Neuronal stem cell (in vitro differentiated cells): ENCODE measurements at regions not wholly inside any gene's neighbourhood (a gene's known extent, or its start where the extent isn't known, plus 50 kb on each side); places are given as distances from the start of the nearest gene placed in this dataset.

ENCODE experiments used
- DNase-seq: peaks from one replicate; pipeline ENCODE4 v3.0.0-alpha.2; 2013; ENCODE audit warnings: low spot score
- H2AFZ ChIP-seq: one replicate; pipeline ENCODE4 v1.6.1; 2013; ENCODE audit warnings: mild to moderate bottlenecking, low read length, inconsistent platforms
- H2AK5ac ChIP-seq: 2 replicates; pipeline ENCODE4 v1.6.1; 2013; ENCODE audit warnings: low read depth, mild to moderate bottlenecking, inconsistent platforms, low read length, moderate library complexity, mixed read lengths
- H2BK120ac ChIP-seq: 2 replicates; pipeline ENCODE4 v1.6.1; 2013; ENCODE audit warnings: low read depth, mild to moderate bottlenecking, inconsistent platforms, low read length, moderate library complexity, mixed read lengths
- H2BK12ac ChIP-seq: one replicate; pipeline ENCODE4 v1.6.1; 2013; ENCODE audit warnings: low read length, inconsistent platforms
- H2BK15ac ChIP-seq: 2 replicates; pipeline ENCODE4 v1.6.1; 2013; ENCODE audit warnings: mild to moderate bottlenecking, low read length, inconsistent platforms, mixed read lengths
- H2BK5ac ChIP-seq: one replicate; pipeline ENCODE4 v1.6.1; 2013; ENCODE audit warnings: inconsistent platforms, mild to moderate bottlenecking, low read length, moderate library complexity
- H3K14ac ChIP-seq: one replicate; pipeline ENCODE4 v1.6.1; 2013; ENCODE audit warnings: low read length, inconsistent platforms
- H3K18ac ChIP-seq: 2 replicates; pipeline ENCODE4 v1.6.1; 2013; ENCODE audit warnings: low read length, inconsistent platforms
- H3K23ac ChIP-seq: 2 replicates; pipeline ENCODE4 v1.6.1; 2013; ENCODE audit warnings: low read depth, mild to moderate bottlenecking, mixed read lengths, low read length, inconsistent platforms; ENCODE audit not compliant: poor library complexity
- H3K27ac ChIP-seq: replicated peaks from 3 replicates; pipeline ENCODE4 v1.5.1; 2013; ENCODE audit warnings: low read length, inconsistent platforms
- H3K27me3 ChIP-seq, 3 experiments: 2 replicates each; pipeline ENCODE4 v1.6.1; 2013; ENCODE audit warnings: low read length in 3 of 3, mild to moderate bottlenecking in 2 of 3, inconsistent platforms in 1 of 3, low read depth in 1 of 3, mixed read lengths in 1 of 3, moderate library complexity in 1 of 3; ENCODE audit not compliant: control insufficient read depth in 3 of 3, insufficient read depth in 3 of 3
- H3K36me3 ChIP-seq, 2 donors: replicated peaks in 1 of 2; 2 replicates each; pipeline ENCODE4 v1.6.1; 2013; ENCODE audit warnings: low read length in 2 of 2; ENCODE audit not compliant: control insufficient read depth in 2 of 2, insufficient read depth in 2 of 2
- H3K4ac ChIP-seq: 2 replicates; pipeline ENCODE4 v1.6.1; 2013; ENCODE audit warnings: inconsistent platforms, mild to moderate bottlenecking, low read length, moderate library complexity
- H3K4me1 ChIP-seq, 2 donors: 1 replicate in 1 of 2; 2 replicates in 1 of 2; pipeline ENCODE4 v1.6.1; 2013; ENCODE audit warnings: low read length in 2 of 2, low read depth in 1 of 2; ENCODE audit not compliant: control insufficient read depth in 2 of 2, insufficient read depth in 1 of 2
- H3K4me2 ChIP-seq: one replicate; pipeline ENCODE4 v1.6.1; 2013; ENCODE audit warnings: mild to moderate bottlenecking, low read length, inconsistent platforms; ENCODE audit not compliant: insufficient read depth, poor library complexity, severe bottlenecking
- H3K4me3 ChIP-seq, 2 donors: 2 replicates each; pipeline ENCODE4 v1.5.1; 2013; ENCODE audit warnings: low read length in 2 of 2, mild to moderate bottlenecking in 2 of 2, inconsistent platforms in 1 of 2, moderate library complexity in 1 of 2
- H3K79me1 ChIP-seq: one replicate; pipeline ENCODE4 v1.6.1; 2013; ENCODE audit warnings: low read depth, mild to moderate bottlenecking, inconsistent platforms, low read length, moderate library complexity
- H3K9ac ChIP-seq: one replicate; pipeline ENCODE4 v1.6.1; 2013; ENCODE audit warnings: mild to moderate bottlenecking, low read depth, low read length, inconsistent platforms; ENCODE audit not compliant: poor library complexity
- H3K9me3 ChIP-seq, 2 donors: replicated peaks in 1 of 2; 2 replicates each; pipeline versions ENCODE3 to v1.6.1; 2013; ENCODE audit warnings: low read length in 2 of 2, mild to moderate bottlenecking in 2 of 2, inconsistent platforms in 1 of 2, low read depth in 1 of 2, mixed read lengths in 1 of 2, moderate library complexity in 1 of 2; ENCODE audit not compliant: control insufficient read depth in 2 of 2, insufficient read depth in 1 of 2
- H4K8ac ChIP-seq: one replicate; pipeline ENCODE4 v1.6.1; 2013; ENCODE audit warnings: low read depth, mild to moderate bottlenecking, inconsistent platforms, low read length, moderate library complexity
- H4K91ac ChIP-seq: one replicate; pipeline ENCODE4 v1.6.1; 2013; ENCODE audit warnings: low read length, low read depth, mild to moderate bottlenecking, inconsistent platforms; ENCODE audit not compliant: poor library complexity
- WGBS, 2 donors: extraction: QIAGEN DNeasy Blood & Tissue Kit; methylation state at CpG; one replicate each; pipeline ENCODE4 v1.1.7; 2013; ENCODE audit warnings: missing lambda C conversion rate in 2 of 2, mixed read lengths in 1 of 2; ENCODE audit not compliant: insufficient read length in 2 of 2, insufficient replicate concordance in 1 of 2; ENCODE audit errors: extremely low coverage in 2 of 2; 5-methylcytosine and 5-hydroxymethylcytosine counted together

GRCh38 chr2:149679286-149679685 is 91.7 kb upstream of the MMADHC start:
- H3K4me2 ChIP-seq, result no peak overlapping the region
- H3K27me3 ChIP-seq, result no peaks in the 10 kb centered on the region
- no peak overlapping the region for H2AFZ ChIP-seq
- DNase-seq, result no peak
- H3K18ac ChIP-seq, result no peak overlapping the region
- H2BK120ac ChIP-seq, result no peak overlapping the region
- H2AK5ac ChIP-seq, result no peak overlapping the region
- no peak overlapping the region for H4K91ac ChIP-seq
- peaks cover 0 to 5% of the 10 kb centered on the region in 2 donors for H3K9me3 ChIP-seq
- H3K9ac ChIP-seq, result no peak overlapping the region
- no peak overlapping the region for H3K4me3 ChIP-seq
- H3K23ac ChIP-seq, result no peak overlapping the region
- no peak overlapping the region for H4K8ac ChIP-seq
- no peak overlapping the region for H2BK12ac ChIP-seq
- H3K4me1 ChIP-seq, result no peaks in the 10 kb centered on the region
- H3K4ac ChIP-seq, result no peak overlapping the region
- H2BK15ac ChIP-seq, result no peak overlapping the region
- H3K79me1 ChIP-seq, result no peaks in the 10 kb centered on the region
- no peak overlapping the region for H2BK5ac ChIP-seq
- no CpG with 5 or more reads among the region's 2 CpGs for WGBS, 2 donors
- no peak overlapping the region for H3K14ac ChIP-seq
- no peaks in the 10 kb centered on the region for H3K36me3 ChIP-seq
- no peak overlapping the region for H3K27ac ChIP-seq

GRCh38 chr2:149677416-149677815 is 89.8 kb upstream of the MMADHC start:
- no peak overlapping the region for H3K4me3 ChIP-seq
- no peak overlapping the region for H4K8ac ChIP-seq
- no peak overlapping the region for H3K4ac ChIP-seq
- no peak overlapping the region for H3K23ac ChIP-seq
- H3K4me2 ChIP-seq, result no peak overlapping the region
- H3K27ac ChIP-seq, result no peak overlapping the region
- H4K91ac ChIP-seq, result no peak overlapping the region
- no peaks in the 10 kb centered on the region for H3K27me3 ChIP-seq
- no peaks in the 10 kb centered on the region for H3K4me1 ChIP-seq
- H3K79me1 ChIP-seq, result no peaks in the 10 kb centered on the region
- no peak for DNase-seq
- H3K36me3 ChIP-seq, result no peaks in the 10 kb centered on the region
- H3K9ac ChIP-seq, result no peak overlapping the region
- no peak overlapping the region for H2AK5ac ChIP-seq
- no peak overlapping the region for H2BK5ac ChIP-seq
- H2BK12ac ChIP-seq, result no peak overlapping the region
- no peak overlapping the region for H2AFZ ChIP-seq
- H3K18ac ChIP-seq, result no peak overlapping the region
- WGBS, 2 donors, result no CpG with 5 or more reads among the region's 1 CpG
- H2BK15ac ChIP-seq, result no peak overlapping the region
- H3K9me3 ChIP-seq, result peaks cover 0 to 5% of the 10 kb centered on the region in 2 donors
- H2BK120ac ChIP-seq, result no peak overlapping the region
- H3K14ac ChIP-seq, result no peak overlapping the region

- Histone ChIP-seq H2AFZ (no peak overlapping the region), H3K9me3 (no peaks in the 10 kb centered on the region), H4K8ac (no peak overlapping the region), H3K79me1 (no peaks in the 10 kb centered on the region), H3K27ac (no peak overlapping the region), H3K4ac (no peak overlapping the region), H2AK5ac (no peak overlapping the region), H4K91ac (no peak overlapping the region), H3K9ac (no peak overlapping the region), H2BK15ac (no peak overlapping the region), H2BK120ac (no peak overlapping the region), H3K14ac (no peak overlapping the region), H3K36me3 (no peaks in the 10 kb centered on the region), H3K27me3 (no peaks in the 10 kb centered on the region), H3K18ac (no peak overlapping the region), H3K4me3 (no peak overlapping the region), H2BK5ac (no peak overlapping the region), H3K4me2 (no peak overlapping the region), H3K23ac (no peak overlapping the region), H2BK12ac (no peak overlapping the region), H3K4me1 (no peaks in the 10 kb centered on the region)
- DNase-seq, result no peak
- WGBS, 2 donors, result no CpG with 5 or more reads among the region's 2 CpGs
Measured at GRCh38 chr2:149670086-149670485, 82.5 kb upstream of the MMADHC start.

- no peak overlapping the region for H2AFZ ChIP-seq
- no peak overlapping the region for H2BK5ac ChIP-seq
- no peak overlapping the region for H2BK15ac ChIP-seq
- no peak overlapping the region for H3K23ac ChIP-seq
- H3K79me1 ChIP-seq, result no peaks in the 10 kb centered on the region
- no peak overlapping the region for H3K27ac ChIP-seq
- H3K4ac ChIP-seq, result no peak overlapping the region
- no CpG with 5 or more reads among the region's 1 CpG for WGBS, 2 donors
- no peak overlapping the region for H3K14ac ChIP-seq
- no peak overlapping the region for H2BK120ac ChIP-seq
- H3K36me3 ChIP-seq, result no peaks in the 10 kb centered on the region
- no peak overlapping the region for H3K9ac ChIP-seq
- H2BK12ac ChIP-seq, result no peak overlapping the region
- H3K4me1 ChIP-seq, result no peaks in the 10 kb centered on the region
- H3K18ac ChIP-seq, result no peak overlapping the region
- no peak overlapping the region for H4K8ac ChIP-seq
- DNase-seq, result no peak
- no peaks in the 10 kb centered on the region for H3K9me3 ChIP-seq
- no peak overlapping the region for H3K4me2 ChIP-seq
- no peak overlapping the region for H4K91ac ChIP-seq
- no peaks in the 10 kb centered on the region for H3K27me3 ChIP-seq
- no peak overlapping the region for H2AK5ac ChIP-seq
- H3K4me3 ChIP-seq, result no peak overlapping the region
Measured at GRCh38 chr2:149666809-149667320, 79.3 kb upstream of the MMADHC start.
